Naive thymus-derived CD4-positive, alpha-beta T cell (primary cell): ENCODE measurements at regions not wholly inside any gene's neighbourhood (a gene's known extent, or its start where the extent isn't known, plus 50 kb on each side); places are given as distances from the start of the nearest gene placed in this dataset.

Experiments used
- ATAC-seq: fragments of 150-1000 bp; cut with Tn5 transposase; 2 replicates; pipeline ENCODE4 v1.10.0; 2021; ENCODE audit warnings: mild to moderate bottlenecking, moderate library complexity
- CTCF ChIA-PET: fragments of 350-600 bp; sonication (Branson Sonifier 250); formaldehyde crosslinking; loops from one replicate; lab custom pipeline; 2021; ENCODE audit warnings: antibody characterized with exemption; lab: Charles Lee
- POLR2A ChIA-PET: fragments of 350-600 bp; sonication (Branson Sonifier 250); formaldehyde crosslinking; loops from one replicate; lab custom pipeline; 2021; ENCODE audit warnings: antibody characterized with exemption, inconsistent platforms; lab: Charles Lee
- DNase-seq, 9 donors: peaks; one replicate each; pipeline versions ENCODE4 v3.0.0 to v3.0.0-alpha.2; 2020 to 2022; ENCODE audit warnings: mixed read lengths in 1 of 9
- H3K27ac ChIP-seq: one replicate; pipeline ENCODE4 v1.7.0; 2013; ENCODE audit warnings: mild to moderate bottlenecking, low read depth, low read length, moderate library complexity
- H3K27me3 ChIP-seq, 2 donors: one replicate each; pipeline ENCODE4 v1.7.0; 2013; ENCODE audit warnings: low read length in 2 of 2, mild to moderate bottlenecking in 2 of 2, moderate library complexity in 2 of 2; ENCODE audit not compliant: control insufficient read depth in 2 of 2, insufficient read depth in 2 of 2
- H3K36me3 ChIP-seq, 3 experiments: 1 replicate in 2 of 3; 2 replicates in 1 of 3; pipeline ENCODE4 v1.7.0; 2013; ENCODE audit warnings: low read length in 3 of 3, mild to moderate bottlenecking in 3 of 3, moderate library complexity in 1 of 3; ENCODE audit not compliant: insufficient read depth in 3 of 3, control insufficient read depth in 2 of 3
- H3K4me1 ChIP-seq, 2 donors: one replicate each; pipeline ENCODE4 v1.7.0; 2013; ENCODE audit warnings: low read length in 2 of 2, mild to moderate bottlenecking in 2 of 2, moderate library complexity in 1 of 2; ENCODE audit not compliant: control insufficient read depth in 2 of 2, insufficient read depth in 2 of 2
- H3K4me3 ChIP-seq: 2 replicates; pipeline ENCODE4 v1.7.0; 2013; ENCODE audit warnings: mild to moderate bottlenecking, low read length
- H3K9me3 ChIP-seq, 3 experiments: 1 replicate in 2 of 3; 2 replicates in 1 of 3; pipeline ENCODE4 v1.7.0; 2013; ENCODE audit warnings: low read length in 3 of 3; ENCODE audit not compliant: control insufficient read depth in 2 of 3
- H3K27ac Mint-ChIP-seq, 9 donors: one replicate each; pipeline ENCODE4 v1.8.0; 2020 to 2022; ENCODE audit warnings: mixed read lengths in 9 of 9, mild to moderate bottlenecking in 8 of 9, moderate library complexity in 5 of 9, inconsistent platforms in 2 of 9
- H3K27me3 Mint-ChIP-seq, 5 donors: one replicate each; pipeline ENCODE4 v1.8.0; 2021 to 2022; ENCODE audit warnings: mixed read lengths in 5 of 5, mild to moderate bottlenecking in 1 of 5
- H3K36me3 Mint-ChIP-seq, 5 donors: one replicate each; pipeline ENCODE4 v1.8.0; 2020 to 2022; ENCODE audit warnings: mixed read lengths in 5 of 5, mild to moderate bottlenecking in 3 of 5, inconsistent platforms in 1 of 5
- H3K4me1 Mint-ChIP-seq, 7 donors: one replicate each; pipeline ENCODE4 v1.8.0; 2020 to 2022; ENCODE audit warnings: mixed read lengths in 7 of 7, mild to moderate bottlenecking in 3 of 7, inconsistent platforms in 1 of 7
- H3K4me3 Mint-ChIP-seq, 10 donors: one replicate each; pipeline ENCODE4 v1.8.0; 2020 to 2022; ENCODE audit warnings: mild to moderate bottlenecking in 10 of 10, mixed read lengths in 10 of 10, moderate library complexity in 6 of 10, inconsistent platforms in 2 of 10
- H3K9me3 Mint-ChIP-seq, 11 donors: one replicate each; pipeline ENCODE4 v1.8.0; 2020 to 2022; ENCODE audit warnings: mixed read lengths in 11 of 11, mild to moderate bottlenecking in 4 of 11, inconsistent platforms in 1 of 11, moderate library complexity in 1 of 11
- intact Hi-C, 2 donors: fragments of 100-400 bp; cut with micrococcal nuclease; formaldehyde crosslinking; loops; one replicate each; pipeline ENCODE4 v1.15.1; 2023

GRCh38 chr2:71822463-71822862, 325.2 kb downstream of the CYP26B1 start:
- ChIA-PET CTCF (no interaction called here), POLR2A (no interaction called here)
- no peaks in the 10 kb centered on the region for H3K27me3 ChIP-seq
- Mint-ChIP-seq H3K4me1 (no peaks in the 10 kb centered on the region), H3K36me3 (no peaks in the 10 kb centered on the region), H3K27ac (no peak overlapping the region), H3K9me3 (peaks cover 0 to 9% (median 1%) of the 10 kb centered on the region in 11 donors), H3K27me3 (peaks cover 0 to 27% (median 20%) of the 10 kb centered on the region in 5 donors), H3K4me3 (no peak overlapping the region)
- intact Hi-C loops: no loop called here
- H3K27ac ChIP-seq: no peak overlapping the region
- H3K9me3 ChIP-seq: no peaks in the 10 kb centered on the region
- DNase-seq (no peak), ATAC-seq (no peak)
- no peaks in the 10 kb centered on the region for H3K36me3 ChIP-seq
- no peaks in the 10 kb centered on the region for H3K4me1 ChIP-seq
- H3K4me3 ChIP-seq: no peak overlapping the region

- DNase-seq: no peak
- Histone ChIP-seq H3K27ac (no peak overlapping the region), H3K4me3 (no peak overlapping the region), H3K36me3 (no peaks in the 10 kb centered on the region), H3K27me3 (no peaks in the 10 kb centered on the region), H3K4me1 (no peaks in the 10 kb centered on the region), H3K9me3 (no peaks in the 10 kb centered on the region)
- intact Hi-C loops: no loop called here
- POLR2A ChIA-PET: no interaction called here
- H3K4me3 Mint-ChIP-seq: no peak overlapping the region
- peaks cover 0 to 27% (median 24%) of the 10 kb centered on the region in 5 donors for H3K27me3 Mint-ChIP-seq
- CTCF ChIA-PET: no interaction called here
- peaks cover 0 to 9% (median 1%) of the 10 kb centered on the region in 11 donors for H3K9me3 Mint-ChIP-seq
- no peak for ATAC-seq
- no peaks in the 10 kb centered on the region for H3K36me3 Mint-ChIP-seq
- H3K4me1 Mint-ChIP-seq: no peaks in the 10 kb centered on the region
- no peak overlapping the region for H3K27ac Mint-ChIP-seq
These were observed 325.8 kb downstream of the CYP26B1 start for GRCh38 chr2:71821856-71822255.

GRCh38 chr2:71816815-71817214, 330.8 kb downstream of the CYP26B1 start:
- Histone ChIP-seq H3K4me1 (no peaks in the 10 kb centered on the region), H3K27ac (no peak overlapping the region), H3K36me3 (no peaks in the 10 kb centered on the region), H3K9me3 (no peaks in the 10 kb centered on the region), H3K4me3 (no peak overlapping the region), H3K27me3 (no peaks in the 10 kb centered on the region)
- no peak overlapping the region for H3K27ac Mint-ChIP-seq
- no peak for ATAC-seq
- DNase-seq: no peak
- H3K4me1 Mint-ChIP-seq: no peaks in the 10 kb centered on the region
- no peak overlapping the region for H3K4me3 Mint-ChIP-seq
- H3K27me3 Mint-ChIP-seq: peaks cover 0 to 15% (median 11%) of the 10 kb centered on the region in 5 donors
- CTCF ChIA-PET: no interaction called here
- POLR2A ChIA-PET: no interaction called here
- intact Hi-C loops: no loop called here
- no peaks in the 10 kb centered on the region for H3K36me3 Mint-ChIP-seq
- peaks cover 0 to 3% (median 0%) of the 10 kb centered on the region in 11 donors for H3K9me3 Mint-ChIP-seq

GRCh38 chr2:71815701-71816474, 331.8 kb downstream of the CYP26B1 start:
- no peak overlapping the region for H3K4me3 ChIP-seq
- Mint-ChIP-seq H3K27me3 (peaks cover 0 to 15% (median 11%) of the 10 kb centered on the region in 5 donors), H3K4me1 (no peaks in the 10 kb centered on the region), H3K4me3 (no peak overlapping the region), H3K9me3 (peaks cover 0 to 3% (median 0%) of the 10 kb centered on the region in 11 donors), H3K36me3 (no peaks in the 10 kb centered on the region), H3K27ac (no peak overlapping the region)
- no peaks in the 10 kb centered on the region for H3K27me3 ChIP-seq
- intact Hi-C loops: no loop called here
- no peaks in the 10 kb centered on the region for H3K9me3 ChIP-seq
- POLR2A ChIA-PET: no interaction called here
- no peaks in the 10 kb centered on the region for H3K4me1 ChIP-seq
- no peak overlapping the region for H3K27ac ChIP-seq
- H3K36me3 ChIP-seq: no peaks in the 10 kb centered on the region
- CTCF ChIA-PET: no interaction called here
- no peak for ATAC-seq
- no peak for DNase-seq

GRCh38 chr2:71814885-71815284, 332.8 kb downstream of the CYP26B1 start:
- H3K9me3 Mint-ChIP-seq: peaks cover 0 to 3% (median 0%) of the 10 kb centered on the region in 11 donors
- no peak overlapping the region for H3K27ac Mint-ChIP-seq
- CTCF ChIA-PET: no interaction called here
- Histone ChIP-seq H3K36me3 (no peaks in the 10 kb centered on the region), H3K9me3 (no peaks in the 10 kb centered on the region), H3K4me1 (no peaks in the 10 kb centered on the region), H3K4me3 (no peak overlapping the region), H3K27me3 (no peaks in the 10 kb centered on the region), H3K27ac (no peak overlapping the region)
- peaks cover 0 to 16% (median 11%) of the 10 kb centered on the region in 5 donors for H3K27me3 Mint-ChIP-seq
- intact Hi-C loops: no loop called here
- H3K4me3 Mint-ChIP-seq: no peak overlapping the region
- H3K4me1 Mint-ChIP-seq: no peaks in the 10 kb centered on the region
- ATAC-seq (no peak), DNase-seq (no peak)
- H3K36me3 Mint-ChIP-seq: no peaks in the 10 kb centered on the region
- POLR2A ChIA-PET: no interaction called here

- CTCF ChIA-PET: no interaction called here
- Mint-ChIP-seq H3K9me3 (peaks cover 0 to 3% (median 0%) of the 10 kb centered on the region in 11 donors), H3K27me3 (peaks cover 0 to 19% (median 11%) of the 10 kb centered on the region in 5 donors), H3K36me3 (no peaks in the 10 kb centered on the region), H3K4me3 (no peak overlapping the region), H3K27ac (no peak overlapping the region), H3K4me1 (no peaks in the 10 kb centered on the region)
- Histone ChIP-seq H3K36me3 (no peaks in the 10 kb centered on the region), H3K27ac (no peak overlapping the region), H3K9me3 (no peaks in the 10 kb centered on the region), H3K4me3 (no peak overlapping the region), H3K27me3 (no peaks in the 10 kb centered on the region), H3K4me1 (no peaks in the 10 kb centered on the region)
- intact Hi-C loops: no loop called here
- no peak for ATAC-seq
- POLR2A ChIA-PET: no interaction called here
- DNase-seq: no peak
These were observed 333.7 kb downstream of the CYP26B1 start for GRCh38 chr2:71813807-71814470.
